NCI-H2171 (cell line): ENCODE measurements at regions not wholly inside any gene's neighbourhood (a gene's known extent, or its start where the extent isn't known, plus 50 kb on each side); places are given as distances from the start of the nearest gene placed in this dataset.
A peak's percentile ranks its signal among the peaks of the same experiment; 100 is the strongest.
"Not testable (repeated sequence)": the region's sequence is repeated elsewhere in the genome, so short reads cannot be mapped to it uniquely, and the experiment has no call there.

Experiments
- DNase-seq: peaks from one replicate; lab custom pipeline; 2025; lab: John Stamatoyannopoulos, UW

DNA sequence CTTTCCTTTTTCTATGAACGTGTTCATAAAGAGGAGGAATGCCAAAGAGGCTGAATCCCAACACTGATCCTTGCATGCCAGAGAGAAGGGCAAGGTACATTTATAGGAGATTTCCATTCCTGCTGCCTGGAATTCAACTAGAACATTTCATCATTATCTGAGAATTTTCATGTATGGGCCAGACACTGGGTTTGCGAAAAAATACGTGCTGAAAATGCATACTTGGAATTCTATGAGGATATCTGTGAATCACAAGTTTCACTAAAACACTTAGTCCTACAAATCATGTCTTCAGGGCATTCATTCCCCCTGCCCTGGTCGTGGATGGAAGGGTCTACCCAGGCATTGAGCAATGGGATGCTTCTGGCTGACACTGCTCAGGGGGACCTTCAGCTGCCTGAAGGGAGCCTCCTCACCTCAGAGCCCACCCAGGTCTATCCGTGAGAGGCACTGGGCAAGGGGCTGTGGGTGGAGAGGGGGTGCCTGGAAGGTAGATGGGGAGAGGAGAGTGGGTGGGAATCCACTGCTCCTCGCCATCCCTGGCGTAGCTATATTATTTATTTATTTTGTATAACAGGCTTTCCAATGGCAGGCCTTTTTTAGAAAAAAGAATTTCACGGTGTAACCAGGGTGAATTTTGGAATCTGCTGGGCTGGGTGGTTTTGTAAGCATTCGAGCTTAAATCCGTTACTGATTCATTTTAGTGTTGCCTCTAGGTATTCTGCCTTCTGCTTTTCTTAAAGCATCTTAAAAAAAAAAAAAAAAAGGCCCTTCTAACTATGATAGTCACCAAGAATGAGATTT lies 560.6 kb upstream of the ID2 start:
- DNase-seq, result no peak

DNA sequence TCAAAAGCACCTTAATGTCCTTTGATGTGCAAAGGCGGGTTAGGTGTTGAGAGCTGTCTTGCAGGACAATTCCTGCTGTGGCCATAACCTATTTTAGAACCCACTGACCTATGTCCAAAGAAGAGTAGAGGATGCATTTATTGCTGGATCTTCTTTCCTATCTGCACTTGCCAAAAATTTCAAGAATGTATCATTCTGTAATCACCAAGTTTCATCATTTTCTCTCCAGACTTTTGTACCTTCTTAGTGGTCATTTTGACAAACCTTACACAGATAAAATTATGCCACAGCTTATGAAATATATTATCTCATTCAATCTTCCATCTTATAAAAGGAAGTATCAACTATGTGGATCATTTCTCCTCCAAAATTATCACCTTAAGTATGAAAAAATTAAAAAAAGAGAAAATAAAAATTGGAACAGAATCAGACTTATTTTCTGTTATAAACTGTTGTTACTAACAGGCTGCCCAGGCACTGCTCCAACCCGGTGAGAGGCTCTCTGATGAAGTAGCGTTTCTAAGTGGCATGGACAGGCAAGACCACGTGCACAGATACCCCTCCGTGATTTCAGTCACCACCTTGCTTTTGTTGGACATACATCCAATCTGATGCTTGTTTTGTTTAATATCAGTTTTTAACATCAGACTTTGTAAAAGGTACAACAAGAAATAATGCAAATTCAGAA lies 559.9 kb upstream of the ID2 start:
- DNase-seq, result no peak

DNA sequence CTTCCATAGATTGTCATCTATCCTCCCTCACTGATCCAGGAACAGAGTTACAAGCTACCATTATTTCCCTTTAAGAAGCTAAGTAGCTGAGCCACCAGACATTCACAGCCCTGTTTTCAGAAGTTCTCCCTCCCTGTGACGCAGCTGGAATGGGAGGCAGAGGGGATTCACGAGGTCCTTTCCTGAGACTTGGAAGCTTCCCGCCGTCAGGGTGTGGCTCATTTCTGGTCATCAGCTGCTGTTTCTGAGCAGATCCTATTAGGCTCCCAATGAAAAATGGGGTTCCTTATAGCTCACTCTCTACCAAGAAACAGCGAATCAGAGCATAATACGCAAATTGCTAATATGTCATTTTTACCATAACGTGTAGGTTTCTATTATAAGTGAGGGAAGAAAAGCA lies 559.3 kb upstream of the ID2 start:
- DNase-seq, result no peak

DNA sequence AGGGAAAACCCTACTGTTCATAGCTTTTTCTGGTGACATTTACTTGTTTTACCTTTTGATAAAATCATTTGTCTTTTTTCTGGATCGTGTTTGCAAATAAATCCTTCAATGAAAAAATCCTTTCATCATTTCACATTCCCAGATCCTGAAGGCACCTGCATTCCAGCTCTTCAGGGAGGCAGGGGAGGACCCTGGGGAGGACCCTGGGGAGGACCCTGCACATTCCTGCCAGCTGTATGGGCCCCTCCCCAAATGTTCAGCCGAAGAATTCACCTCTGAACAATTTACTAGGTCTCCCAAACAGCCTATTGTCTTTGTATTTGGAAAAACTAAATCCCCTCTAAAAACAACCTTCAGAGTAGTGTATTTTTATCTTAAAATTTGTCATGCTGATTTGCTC lies 558.4 kb upstream of the ID2 start:
- DNase-seq, result no peak

DNA sequence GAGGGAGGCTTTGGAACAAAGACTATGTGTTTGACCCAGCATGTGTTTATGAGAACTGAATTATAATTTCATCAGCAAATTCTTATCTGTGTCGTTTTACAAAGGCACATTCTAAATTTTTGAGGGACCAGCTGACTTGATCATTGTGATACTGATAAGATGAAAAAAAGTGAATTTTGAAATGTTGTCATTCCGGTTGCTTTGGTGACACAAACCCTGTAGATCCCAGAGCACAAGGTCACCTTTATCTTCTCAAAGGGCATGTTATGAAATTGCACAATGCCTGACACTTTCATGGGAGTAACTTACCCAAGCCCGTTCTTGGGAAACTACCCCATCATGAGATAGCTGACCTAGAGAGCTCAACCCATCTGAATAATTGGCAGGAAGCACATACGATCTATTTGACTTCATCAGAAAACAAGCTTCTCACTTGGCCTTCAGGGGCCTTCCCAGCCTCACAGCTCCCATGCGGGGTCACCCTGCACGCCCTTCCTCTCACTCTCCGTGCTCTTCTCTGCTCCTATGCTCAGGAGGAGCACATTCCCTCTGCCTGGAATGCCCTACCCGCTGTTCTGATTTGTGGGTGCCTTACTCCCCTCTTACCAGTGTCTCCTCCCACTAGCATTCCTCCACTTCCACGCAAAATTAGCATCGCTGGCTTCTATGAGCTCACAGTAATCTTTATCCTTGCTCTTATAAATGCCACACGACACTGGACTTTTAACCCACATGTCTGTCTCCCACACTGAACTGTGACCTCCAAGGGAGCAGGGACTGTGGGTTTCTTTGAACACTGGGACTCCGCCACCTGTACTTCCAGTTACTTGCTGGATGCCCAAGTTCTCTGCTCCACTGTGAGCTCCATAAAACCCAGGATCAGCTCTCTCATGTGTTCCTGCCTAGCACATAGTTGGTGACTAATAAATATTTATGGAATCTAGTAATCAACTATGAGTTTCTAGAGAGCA lies 555.8 kb upstream of the ID2 start:
- no peak for DNase-seq

DNA sequence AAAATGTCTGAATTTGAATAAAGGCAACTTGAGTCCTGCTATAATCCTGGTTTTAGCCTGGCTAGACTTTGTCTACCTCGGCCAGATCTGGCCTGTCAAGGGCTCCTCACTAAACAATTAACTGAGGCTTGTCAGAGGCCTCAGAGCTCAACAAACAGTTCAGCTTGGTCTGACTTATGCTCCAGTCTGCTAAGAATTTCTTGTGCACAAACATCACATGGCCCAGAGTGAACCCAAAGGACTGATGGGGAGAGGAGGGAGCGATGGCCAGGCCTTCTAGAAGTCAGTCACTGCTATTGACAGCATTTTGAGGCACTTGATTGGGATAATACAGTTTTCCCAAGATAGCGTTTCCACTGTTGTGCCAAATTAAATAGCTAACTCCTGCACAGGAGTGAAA lies 555.1 kb upstream of the ID2 start:
- no peak for DNase-seq

DNA sequence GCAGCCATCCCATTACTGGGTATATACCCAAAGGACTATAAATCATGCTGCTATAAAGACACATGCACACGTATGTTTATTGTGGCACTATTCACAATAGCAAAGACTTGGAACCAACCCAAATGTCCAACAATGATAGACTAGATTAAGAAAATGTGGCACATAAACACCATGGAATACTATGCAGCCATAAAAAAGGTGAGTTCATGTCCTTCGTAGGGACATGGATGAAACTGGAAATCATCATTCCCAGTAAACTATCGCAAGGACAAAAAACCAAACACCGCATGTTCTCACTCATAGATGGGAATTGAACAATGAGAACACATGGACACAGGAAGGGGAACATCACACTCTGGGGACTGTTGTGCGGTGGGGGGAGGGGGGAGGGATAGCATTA lies 550.4 kb upstream of the ID2 start:
- not testable (repeated sequence) for DNase-seq

DNA sequence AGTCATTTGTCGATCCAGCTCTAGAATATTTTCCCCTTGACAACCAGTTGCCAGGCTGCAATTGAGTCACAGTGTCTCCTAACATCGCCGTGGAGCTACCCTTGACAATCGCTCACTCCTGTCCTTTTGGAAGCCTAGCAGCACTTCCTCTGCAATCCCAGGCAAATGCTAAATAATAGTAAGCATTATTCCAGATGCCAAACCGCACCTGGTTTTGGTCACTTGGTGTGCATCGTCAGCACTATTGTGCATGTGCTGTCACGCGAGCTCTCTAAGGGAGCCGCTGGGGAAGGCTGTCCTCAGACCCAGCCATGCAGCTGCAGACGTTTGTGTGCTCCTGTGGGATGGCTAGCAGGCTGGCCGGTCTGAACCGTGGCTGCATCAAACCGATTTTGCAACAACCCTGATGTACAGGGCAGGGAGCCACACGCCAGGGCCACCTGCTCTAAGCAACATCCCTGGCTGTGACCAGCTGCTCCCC lies 549.5 kb upstream of the ID2 start:
- no peak for DNase-seq

DNA sequence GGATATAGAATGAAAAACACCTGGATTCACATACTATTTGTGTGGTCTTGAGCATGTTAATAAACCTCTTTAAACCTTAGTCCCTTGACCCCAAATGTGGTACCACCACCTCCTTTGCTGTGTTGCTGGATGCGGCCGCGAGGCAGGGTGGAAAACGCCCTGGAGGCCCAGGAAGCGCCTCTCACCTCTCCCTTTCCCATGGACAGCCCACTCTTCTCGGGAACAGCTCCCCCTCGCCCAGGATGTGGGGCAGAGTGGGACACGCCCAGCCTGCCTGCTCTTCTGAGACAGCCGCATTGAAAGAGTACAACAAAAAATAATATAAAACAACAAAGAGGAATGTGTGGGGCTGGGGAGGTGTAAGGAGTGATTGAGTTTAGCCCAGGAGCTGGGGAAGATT lies 549.0 kb upstream of the ID2 start:
- DNase-seq, result no peak

DNA sequence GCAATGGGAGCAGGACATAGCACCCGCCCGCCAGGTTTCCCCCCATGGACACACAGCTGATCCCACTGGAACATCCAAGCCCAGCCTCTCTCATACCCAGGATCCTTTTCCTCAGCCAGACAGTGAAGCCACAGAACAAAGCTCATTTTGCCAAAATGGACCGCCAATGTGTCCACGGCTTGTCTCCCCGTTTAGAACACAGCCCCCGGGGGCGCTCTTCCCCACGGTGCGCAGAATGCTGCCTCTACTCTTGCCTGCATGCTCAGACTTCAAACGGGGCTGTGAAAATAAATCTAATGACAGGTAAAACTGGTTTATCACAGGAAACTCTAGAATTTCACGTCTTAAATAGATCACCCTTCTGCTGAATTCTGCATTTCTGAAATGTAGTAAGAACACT lies 548.5 kb upstream of the ID2 start:
- no peak for DNase-seq

DNA sequence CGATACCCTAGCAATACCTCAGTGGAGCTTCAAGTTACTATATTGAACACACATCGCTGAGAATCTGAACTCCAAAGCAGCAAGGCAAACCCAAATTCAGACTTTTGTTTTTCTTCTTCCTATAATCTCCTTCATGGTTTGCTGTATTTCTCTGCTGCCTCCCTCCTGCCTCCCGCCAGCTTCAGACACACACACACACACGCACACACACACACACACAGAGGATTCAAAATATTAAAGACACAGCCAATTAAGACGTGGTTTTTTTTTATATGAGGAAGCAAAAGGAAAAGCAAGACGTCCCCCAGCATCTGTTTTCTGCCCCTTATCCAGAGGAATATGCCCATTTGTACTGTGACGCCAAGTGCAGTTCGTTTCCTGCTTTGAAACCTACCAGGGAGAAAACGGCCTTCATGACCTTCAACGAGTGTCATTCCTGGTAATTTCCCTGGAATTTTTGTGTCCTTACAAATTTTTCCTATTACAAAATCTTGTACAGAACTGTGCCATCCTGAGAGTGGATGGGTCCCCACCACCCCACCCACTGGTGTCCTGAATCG lies 547.9 kb upstream of the ID2 start:
- DNase-seq, result no peak

DNA sequence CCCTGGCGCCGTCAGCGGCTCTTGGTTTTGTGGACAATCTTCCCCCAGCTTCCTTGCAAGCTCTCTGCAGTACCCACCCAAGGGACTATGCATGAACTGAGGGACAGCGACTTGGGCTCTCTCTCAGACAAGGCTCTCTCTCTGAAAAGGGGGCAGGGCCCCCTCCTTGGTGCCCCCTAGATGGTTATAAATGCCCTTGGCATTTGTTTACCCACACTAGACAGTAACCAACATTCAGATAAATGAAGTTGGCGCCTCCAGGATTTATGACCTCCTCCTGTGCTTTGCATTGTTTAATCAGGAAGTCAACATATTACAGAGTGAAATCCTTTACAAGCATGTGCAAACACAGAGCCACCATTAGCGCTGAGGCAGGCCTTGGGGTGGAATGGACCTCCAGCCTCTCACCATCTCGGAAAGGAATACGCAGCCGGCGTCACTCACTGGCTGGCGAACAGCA lies 547.4 kb upstream of the ID2 start:
- no peak for DNase-seq

DNA sequence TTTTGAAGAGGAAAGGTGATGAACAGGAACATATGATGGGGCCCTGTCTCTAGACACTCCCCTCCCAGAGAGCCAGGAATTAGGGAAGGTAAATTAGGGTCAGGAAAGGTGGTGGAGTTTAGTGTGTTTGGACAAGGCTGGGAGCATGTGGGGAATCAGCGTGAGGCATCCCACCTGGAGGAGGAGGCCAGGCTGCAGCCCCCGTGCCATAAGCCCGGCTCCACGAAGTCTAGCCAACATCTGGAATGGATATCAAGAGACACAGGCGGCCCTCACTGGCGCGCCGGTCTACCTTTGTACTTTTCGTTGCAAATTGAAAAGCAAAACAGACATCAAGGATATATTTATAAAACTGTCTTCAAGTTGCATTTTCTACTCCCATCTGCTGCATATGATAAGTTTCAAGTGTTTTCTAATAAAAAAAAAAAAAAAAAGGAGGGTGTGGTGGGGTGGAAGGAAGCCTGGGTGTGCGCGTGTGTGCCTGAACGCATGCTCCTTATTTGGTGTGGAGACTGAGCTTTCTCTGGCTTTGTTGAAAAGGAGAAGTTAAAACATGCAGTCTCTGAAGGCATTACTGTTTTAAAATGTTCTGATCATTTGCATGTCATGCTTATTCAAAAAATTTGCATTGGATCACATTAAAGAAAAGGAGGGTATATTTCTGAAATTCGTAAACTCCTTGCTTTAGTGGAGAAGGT lies 546.7 kb upstream of the ID2 start:
- DNase-seq, result peak; percentile 22

DNA sequence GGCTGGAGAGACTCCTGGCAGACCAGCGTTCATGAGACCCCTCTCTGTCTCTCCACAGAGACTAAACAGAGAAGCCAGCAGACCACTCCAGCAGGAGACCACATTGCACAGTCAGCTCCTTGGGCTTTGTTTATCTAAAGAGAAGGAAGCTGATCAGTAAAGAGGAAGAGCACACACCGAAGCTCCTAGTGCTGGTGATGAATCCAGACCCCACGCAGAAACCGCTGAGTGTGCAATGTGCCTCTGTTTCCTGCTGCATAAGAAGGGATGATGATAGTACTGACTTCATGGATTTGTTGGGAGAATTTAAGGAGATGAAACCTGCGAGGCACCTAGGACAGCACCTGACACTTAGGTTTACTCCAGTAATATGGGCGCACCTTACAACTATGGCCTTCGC lies 544.1 kb upstream of the ID2 start:
- DNase-seq, result no peak

DNA sequence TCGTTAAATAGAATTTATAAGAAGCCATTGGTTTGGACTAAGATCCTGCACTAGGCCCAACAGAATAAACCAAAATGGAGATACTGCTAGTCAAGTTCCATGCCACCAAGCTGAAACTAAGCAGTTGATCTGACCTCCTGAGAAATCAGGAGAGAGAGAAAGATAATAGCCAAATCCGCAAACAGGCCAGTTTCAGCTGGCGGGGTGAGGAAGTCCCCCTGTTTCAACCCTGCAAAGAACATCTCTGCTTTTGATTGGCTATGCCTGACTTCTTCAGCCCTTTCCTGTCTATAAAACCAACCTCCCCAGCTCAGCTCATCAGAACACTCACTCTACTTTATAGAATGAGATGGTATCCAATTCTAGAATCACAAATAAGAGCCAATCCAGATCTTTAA lies 543.3 kb upstream of the ID2 start:
- DNase-seq, result no peak

DNA sequence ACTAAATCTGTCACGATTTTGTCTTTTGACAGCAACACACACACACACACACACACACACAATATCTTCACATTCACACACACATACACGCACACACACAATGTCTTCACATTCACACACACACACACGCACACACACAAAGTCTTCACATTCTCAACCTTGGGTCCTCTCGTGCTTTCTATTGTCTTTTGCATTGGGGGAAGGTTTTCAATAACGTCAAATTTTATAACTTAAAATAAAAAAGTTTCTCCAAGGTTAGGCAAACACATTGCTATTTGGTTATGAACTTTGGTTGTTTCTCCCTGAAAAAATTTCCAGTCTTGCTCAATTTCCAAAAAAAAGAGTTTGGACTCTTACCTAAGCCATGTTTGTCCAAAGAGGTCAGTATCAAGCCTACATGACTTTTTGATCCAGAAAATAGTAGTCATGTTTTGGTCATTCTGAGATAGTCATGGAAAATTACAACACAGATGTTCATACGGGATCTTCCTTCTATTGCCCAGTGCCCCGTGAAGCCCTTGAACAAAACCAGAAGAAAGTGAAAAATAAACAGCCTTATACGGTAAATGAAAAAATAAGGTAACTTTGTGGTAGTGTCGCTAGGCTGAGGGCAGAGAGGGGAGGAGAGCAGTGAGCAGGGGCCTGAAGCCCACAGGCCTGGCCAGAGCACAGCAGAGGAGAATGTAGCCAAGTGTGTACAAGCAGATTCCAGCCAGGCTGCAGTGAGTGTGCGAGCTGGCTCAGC lies 542.8 kb upstream of the ID2 start:
- no peak for DNase-seq

DNA sequence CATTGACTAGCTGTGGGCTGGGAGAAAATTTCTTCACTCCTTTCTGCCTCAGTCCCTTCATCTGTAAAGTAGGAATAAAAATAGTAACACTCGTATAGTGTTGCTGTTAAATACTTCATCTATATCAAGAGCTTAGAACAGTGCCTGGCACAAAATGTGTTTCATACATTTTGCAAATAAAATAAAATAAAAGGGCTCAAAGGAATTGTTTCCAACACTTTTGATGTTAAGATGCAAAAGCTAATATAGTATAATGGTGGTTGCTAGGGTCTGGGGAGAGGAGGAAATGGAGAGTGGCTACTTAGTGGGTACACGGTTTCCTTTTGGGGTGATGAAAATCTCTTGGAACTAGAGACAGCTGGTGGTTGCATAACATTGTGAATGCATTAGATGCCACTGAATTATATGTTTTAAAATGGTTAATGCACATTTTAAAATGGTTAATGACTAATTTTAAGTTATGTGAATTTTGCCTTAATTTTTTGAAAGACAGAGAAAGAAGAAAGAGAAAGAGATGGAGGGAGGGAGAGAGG lies 542.1 kb upstream of the ID2 start:
- DNase-seq, result no peak

DNA sequence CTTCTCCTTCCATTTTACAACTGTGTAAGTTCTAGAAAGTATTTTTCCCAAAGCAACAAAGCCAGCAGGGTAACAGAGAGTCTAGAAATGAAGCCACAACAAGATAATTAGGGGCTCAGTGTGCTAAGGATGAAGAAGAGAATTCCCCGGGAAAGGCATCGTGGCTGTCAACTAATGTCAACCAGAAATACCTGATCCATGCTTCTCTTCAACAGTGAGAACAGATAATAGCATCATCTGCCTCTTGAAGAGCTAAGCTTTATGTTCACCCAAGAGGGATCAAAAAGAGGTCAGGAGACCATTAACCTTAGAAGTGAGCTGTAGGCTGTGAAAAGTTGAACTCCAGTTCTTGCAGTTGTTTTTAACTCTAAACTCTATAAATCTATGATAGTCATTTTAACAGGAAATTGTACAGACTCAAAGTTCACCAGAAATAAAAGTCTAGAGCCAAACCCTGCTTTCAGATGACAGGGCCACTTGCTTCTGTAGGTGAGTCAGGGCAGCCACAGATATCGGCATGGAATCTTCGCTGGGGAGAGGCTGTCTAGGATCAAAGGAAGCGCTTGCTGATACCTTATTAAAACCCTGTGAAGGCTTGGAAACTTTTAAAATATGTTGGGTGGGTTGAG lies 540.7 kb upstream of the ID2 start:
- no peak for DNase-seq

DNA sequence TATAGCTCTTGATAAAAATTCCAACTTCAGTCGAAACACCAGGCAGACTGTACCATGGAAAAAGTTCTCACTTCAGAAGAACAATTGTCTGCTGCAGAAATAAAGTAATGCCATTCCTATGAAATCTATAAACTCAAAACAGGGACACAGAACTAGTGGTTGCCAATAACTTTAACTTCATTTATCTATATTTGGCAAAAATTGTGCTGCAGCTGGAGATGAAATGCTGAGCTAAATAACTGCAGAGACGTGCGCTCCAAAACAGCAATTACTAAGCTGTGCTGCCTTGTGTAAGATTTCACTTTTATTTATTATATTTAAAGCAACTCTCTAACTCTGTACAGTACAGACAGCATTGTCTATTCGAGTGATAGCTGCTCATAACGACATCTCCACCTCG lies 540.1 kb upstream of the ID2 start:
- no peak for DNase-seq

DNA sequence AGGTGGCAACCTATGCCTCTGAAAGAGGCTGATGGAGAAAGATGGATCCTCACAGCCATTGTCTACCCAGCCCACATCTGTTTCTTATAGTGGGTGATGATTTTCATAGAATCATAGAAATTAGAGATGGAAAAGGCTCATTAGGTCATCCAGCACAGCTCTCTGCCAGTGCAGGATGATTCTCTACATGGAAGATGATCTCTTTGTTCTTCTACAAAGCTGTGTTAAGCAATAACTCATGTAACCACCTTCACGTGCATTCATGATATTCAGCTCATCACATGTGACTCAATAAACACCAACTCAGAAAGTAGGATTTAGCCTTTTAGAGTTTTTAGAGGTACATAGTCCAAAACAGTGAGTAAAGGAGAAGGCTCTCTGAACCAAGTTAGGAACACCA lies 539.4 kb upstream of the ID2 start:
- no peak for DNase-seq
